ENCODE measurements at regions not wholly inside any gene's neighbourhood (a gene's known extent, or its start where the extent isn't known, plus 50 kb on each side); places are given as distances from the start of the nearest gene placed in this dataset.

DNA sequence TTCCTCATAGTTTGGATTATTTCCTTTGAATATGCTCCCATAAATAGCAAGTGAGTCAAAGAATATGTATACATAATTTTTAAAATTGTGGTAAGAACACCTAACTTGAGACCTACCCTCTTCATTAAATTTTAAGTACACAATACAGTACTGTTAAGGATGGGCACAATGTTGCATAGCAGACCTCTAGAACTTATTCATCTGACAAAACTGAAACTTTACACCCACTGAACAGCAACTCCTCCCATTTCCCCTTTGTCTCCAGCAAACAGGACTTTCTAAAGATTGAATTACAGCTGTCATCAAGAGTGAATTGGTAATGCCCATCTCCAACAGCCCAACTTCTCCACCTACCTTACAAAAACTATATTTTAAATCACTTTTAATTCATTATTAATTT, 388.9 kb downstream of the HTR1A start:
- Histone ChIP-seq H3K9me3 (replicated peaks; ENCODE audit: control insufficient read depth, insufficient read depth, low read length) (no peaks in the 10 kb centered on the region), H3K36me3 (ENCODE audit: control insufficient read depth in 2 of 2, insufficient read depth in 2 of 2, low read length in 1 of 2) (no peaks in the 10 kb centered on the region), H3K4me2 (ENCODE audit: control insufficient read depth, insufficient read depth) (no peak overlapping the region), H3K4me1 (ENCODE audit: control insufficient read depth, insufficient read depth, low read length) (no peaks in the 10 kb centered on the region), H3K27ac (ENCODE audit: control insufficient read depth, insufficient read depth) (no peak overlapping the region), H2AFZ (ENCODE audit: control insufficient read depth, low read depth, low read length) (no peak overlapping the region), H3K9ac (ENCODE audit: control insufficient read depth, insufficient read depth, low read length) (no peak overlapping the region), H4K20me1 (ENCODE audit: control insufficient read depth, insufficient read depth) (no peaks in the 10 kb centered on the region), H3K27me3 (replicated peaks in 1 of 2; ENCODE audit: control insufficient read depth in 2 of 2, insufficient read depth in 2 of 2, low read length in 1 of 2) (no peaks in the 10 kb centered on the region), H3K79me2 (ENCODE audit: control insufficient read depth, insufficient read depth, low read length) (no peaks in the 10 kb centered on the region), H3K4me3 (no peak overlapping the region)
- ATAC-seq (peak; percentile 90), DNase-seq (ENCODE audit: low read depth, low spot score) (no peak), FAIRE-seq (no peak)
- BruUV-seq (replicated peaks) = no TSS peak
- TF ChIP-seq GATAD2B (conservative IDR thresholded peaks at IDR 0.05; ENCODE audit: low read depth) (no peak), ZNF384 (IDR thresholded peaks at IDR 0.05; ENCODE audit: borderline replicate concordance, low read depth, low read length) (no peak), NFYB (IDR thresholded peaks at IDR 0.05; ENCODE audit: insufficient read depth, low read depth, low read length) (no peak), CEBPB (IDR thresholded peaks at IDR 0.05; ENCODE audit: borderline replicate concordance in 1 of 2, low read depth in 2 of 2, low read length in 2 of 2) (no peak)
- TF ChIP-seq, protein P1, sequence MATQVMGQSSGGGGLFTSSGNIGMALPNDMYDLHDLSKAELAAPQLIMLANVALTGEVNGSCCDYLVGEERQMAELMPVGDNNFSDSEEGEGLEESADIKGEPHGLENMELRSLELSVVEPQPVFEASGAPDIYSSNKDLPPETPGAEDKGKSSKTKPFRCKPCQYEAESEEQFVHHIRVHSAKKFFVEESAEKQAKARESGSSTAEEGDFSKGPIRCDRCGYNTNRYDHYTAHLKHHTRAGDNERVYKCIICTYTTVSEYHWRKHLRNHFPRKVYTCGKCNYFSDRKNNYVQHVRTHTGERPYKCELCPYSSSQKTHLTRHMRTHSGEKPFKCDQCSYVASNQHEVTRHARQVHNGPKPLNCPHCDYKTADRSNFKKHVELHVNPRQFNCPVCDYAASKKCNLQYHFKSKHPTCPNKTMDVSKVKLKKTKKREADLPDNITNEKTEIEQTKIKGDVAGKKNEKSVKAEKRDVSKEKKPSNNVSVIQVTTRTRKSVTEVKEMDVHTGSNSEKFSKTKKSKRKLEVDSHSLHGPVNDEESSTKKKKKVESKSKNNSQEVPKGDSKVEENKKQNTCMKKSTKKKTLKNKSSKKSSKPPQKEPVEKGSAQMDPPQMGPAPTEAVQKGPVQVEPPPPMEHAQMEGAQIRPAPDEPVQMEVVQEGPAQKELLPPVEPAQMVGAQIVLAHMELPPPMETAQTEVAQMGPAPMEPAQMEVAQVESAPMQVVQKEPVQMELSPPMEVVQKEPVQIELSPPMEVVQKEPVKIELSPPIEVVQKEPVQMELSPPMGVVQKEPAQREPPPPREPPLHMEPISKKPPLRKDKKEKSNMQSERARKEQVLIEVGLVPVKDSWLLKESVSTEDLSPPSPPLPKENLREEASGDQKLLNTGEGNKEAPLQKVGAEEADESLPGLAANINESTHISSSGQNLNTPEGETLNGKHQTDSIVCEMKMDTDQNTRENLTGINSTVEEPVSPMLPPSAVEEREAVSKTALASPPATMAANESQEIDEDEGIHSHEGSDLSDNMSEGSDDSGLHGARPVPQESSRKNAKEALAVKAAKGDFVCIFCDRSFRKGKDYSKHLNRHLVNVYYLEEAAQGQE (IDR thresholded peaks at IDR 0.05; ENCODE audit: low read depth, low read length) = no peak
- ChIA-PET SMC1A (ENCODE audit: uncharacterized antibody, unreplicated experiment) (no interaction called here), POLR2A (no interaction called here), CTCF (no interaction called here), RAD21 (ENCODE audit: unreplicated experiment) (no interaction called here)
- intact Hi-C loops (cut with micrococcal nuclease; ENCODE audit: unreplicated experiment) (no loop called here), in situ Hi-C loops (cut with MboI) (no loop called here)

GRCh38 chr5:63572740-63573139, 389.5 kb downstream of the HTR1A start:
- in situ Hi-C loops (cut with MboI) = no loop called here
- CTCF ChIA-PET = no interaction called here
- no peak for TF ChIP-seq CBX5 (IDR thresholded peaks at IDR 0.05; ENCODE audit: low read depth)
- no peak for TF ChIP-seq SIX5 (IDR thresholded peaks at IDR 0.05; ENCODE audit: low read depth, low read length, severe bottlenecking)
- no peak for TF ChIP-seq IRF4 (IDR thresholded peaks at IDR 0.05; ENCODE audit: low read depth, low read length)
- TF ChIP-seq CBX3 (IDR thresholded peaks at IDR 0.05; ENCODE audit: borderline replicate concordance, low read depth) = no peak
- no peak for TF ChIP-seq LARP7 (IDR thresholded peaks at IDR 0.05)
- TF ChIP-seq, protein P2, sequence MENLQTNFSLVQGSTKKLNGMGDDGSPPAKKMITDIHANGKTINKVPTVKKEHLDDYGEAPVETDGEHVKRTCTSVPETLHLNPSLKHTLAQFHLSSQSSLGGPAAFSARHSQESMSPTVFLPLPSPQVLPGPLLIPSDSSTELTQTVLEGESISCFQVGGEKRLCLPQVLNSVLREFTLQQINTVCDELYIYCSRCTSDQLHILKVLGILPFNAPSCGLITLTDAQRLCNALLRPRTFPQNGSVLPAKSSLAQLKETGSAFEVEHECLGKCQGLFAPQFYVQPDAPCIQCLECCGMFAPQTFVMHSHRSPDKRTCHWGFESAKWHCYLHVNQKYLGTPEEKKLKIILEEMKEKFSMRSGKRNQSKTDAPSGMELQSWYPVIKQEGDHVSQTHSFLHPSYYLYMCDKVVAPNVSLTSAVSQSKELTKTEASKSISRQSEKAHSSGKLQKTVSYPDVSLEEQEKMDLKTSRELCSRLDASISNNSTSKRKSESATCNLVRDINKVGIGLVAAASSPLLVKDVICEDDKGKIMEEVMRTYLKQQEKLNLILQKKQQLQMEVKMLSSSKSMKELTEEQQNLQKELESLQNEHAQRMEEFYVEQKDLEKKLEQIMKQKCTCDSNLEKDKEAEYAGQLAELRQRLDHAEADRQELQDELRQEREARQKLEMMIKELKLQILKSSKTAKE (IDR thresholded peaks at IDR 0.05; ENCODE audit: low read depth, poor library complexity, severe bottlenecking) = no peak
- no peak for TF ChIP-seq RAD21 (IDR thresholded peaks at IDR 0.05; ENCODE audit: insufficient read depth, low read depth, low read length)
- TF ChIP-seq NR2C2 (IDR thresholded peaks at IDR 0.05; ENCODE audit: borderline replicate concordance, control insufficient read depth, insufficient read length, low read depth) = no peak
- TF ChIP-seq STAT1 (conservative IDR thresholded peaks at IDR 0.05) = no peak

More at GRCh38 chr5:63572740-63573139, 389.5 kb downstream of the HTR1A start:
- Histone ChIP-seq H3K36me3 (ENCODE audit: control insufficient read depth in 2 of 2, insufficient read depth in 2 of 2, low read length in 1 of 2) (no peaks in the 10 kb centered on the region), H3K4me1 (ENCODE audit: control insufficient read depth, insufficient read depth, low read length) (no peaks in the 10 kb centered on the region), H2AFZ (ENCODE audit: control insufficient read depth, low read depth, low read length) (no peak overlapping the region), H3K9me3 (replicated peaks; ENCODE audit: control insufficient read depth, insufficient read depth, low read length) (no peaks in the 10 kb centered on the region), H3K4me3 (no peak overlapping the region), H3K4me2 (ENCODE audit: control insufficient read depth, insufficient read depth) (no peak overlapping the region), H3K79me2 (ENCODE audit: control insufficient read depth, insufficient read depth, low read length) (no peaks in the 10 kb centered on the region), H3K9ac (ENCODE audit: control insufficient read depth, insufficient read depth, low read length) (no peak overlapping the region), H3K27me3 (replicated peaks in 1 of 2; ENCODE audit: control insufficient read depth in 2 of 2, insufficient read depth in 2 of 2, low read length in 1 of 2) (no peaks in the 10 kb centered on the region), H4K20me1 (ENCODE audit: control insufficient read depth, insufficient read depth) (no peaks in the 10 kb centered on the region), H3K27ac (ENCODE audit: control insufficient read depth, insufficient read depth) (no peak overlapping the region)
- DNase-seq (ENCODE audit: low read depth, low spot score) (no peak), ATAC-seq (no peak), FAIRE-seq (no peak)
- no TSS peak for BruUV-seq (replicated peaks)
- WGBS (ENCODE audit: insufficient coverage, insufficient replicate concordance, low lambda C conversion rate, missing lambda C conversion rate) = 0% methylated on average over 1 of the region's 1 CpG
- intact Hi-C loops (cut with micrococcal nuclease; ENCODE audit: unreplicated experiment) = no loop called here
- POLR2A ChIA-PET = no interaction called here
- RAD21 ChIA-PET (ENCODE audit: unreplicated experiment) = no interaction called here
- SMC1A ChIA-PET (ENCODE audit: uncharacterized antibody, unreplicated experiment) = no interaction called here

Measured in GM12878 (cell line).